Activated T-cell treated with anti-CD3 and anti-CD28 coated beads for 4 hours (primary cell): ENCODE measurements at regions not wholly inside any gene's neighbourhood (a gene's known extent, or its start where the extent isn't known, plus 50 kb on each side); places are given as distances from the start of the nearest gene placed in this dataset.

Experiments used
- DNase-seq: peaks from one replicate; pipeline ENCODE4 v3.0.0-alpha.2; 2020

DNA sequence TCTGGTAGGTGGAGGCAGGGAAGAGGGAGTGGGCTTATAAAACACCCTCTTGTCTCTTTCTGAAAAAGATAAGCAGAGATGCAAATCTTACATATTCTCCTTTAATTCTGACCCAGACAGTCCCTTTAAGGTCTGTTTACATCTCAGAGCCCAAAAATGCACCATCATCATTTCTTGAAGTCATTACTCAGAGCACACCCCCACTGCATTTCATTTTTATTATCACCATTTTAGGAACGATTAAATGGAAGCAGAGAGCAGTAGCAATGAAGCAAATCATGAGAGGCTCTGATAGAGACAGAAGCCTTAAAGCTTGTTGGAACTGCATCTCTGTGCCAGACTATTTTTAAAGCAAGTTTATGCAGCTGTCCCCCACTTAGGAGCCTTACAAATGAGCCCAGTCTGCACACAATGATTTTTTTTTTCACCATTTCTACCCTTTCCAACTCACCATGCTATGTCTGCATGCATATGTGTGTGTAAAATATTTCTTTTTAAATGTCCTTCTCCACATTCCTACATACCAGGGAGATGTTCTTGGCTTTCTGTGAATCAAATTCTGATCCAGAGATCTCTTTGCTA lies 311.0 kb downstream of the GRIN2B start:
- no peak for DNase-seq

DNA sequence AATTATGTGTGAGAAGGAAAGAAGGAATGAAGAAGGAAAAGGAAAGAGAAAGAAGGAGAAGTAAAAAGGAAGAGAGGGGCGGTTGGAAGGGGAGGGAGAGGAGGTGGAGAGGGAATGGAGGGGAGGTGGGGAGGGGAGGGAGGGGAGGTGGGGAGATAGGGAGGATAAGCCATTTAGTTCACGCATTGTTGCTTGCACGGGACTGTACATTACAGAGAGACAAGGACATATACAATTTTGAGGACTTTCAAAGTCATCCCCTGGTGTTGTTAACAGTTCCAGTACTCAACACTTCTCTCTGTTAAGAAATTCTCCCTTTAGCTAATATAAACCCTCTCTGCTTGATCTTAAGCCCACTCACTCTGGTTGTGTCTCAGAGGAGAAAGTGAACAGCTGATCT lies 312.5 kb downstream of the GRIN2B start:
- DNase-seq: no peak

DNA sequence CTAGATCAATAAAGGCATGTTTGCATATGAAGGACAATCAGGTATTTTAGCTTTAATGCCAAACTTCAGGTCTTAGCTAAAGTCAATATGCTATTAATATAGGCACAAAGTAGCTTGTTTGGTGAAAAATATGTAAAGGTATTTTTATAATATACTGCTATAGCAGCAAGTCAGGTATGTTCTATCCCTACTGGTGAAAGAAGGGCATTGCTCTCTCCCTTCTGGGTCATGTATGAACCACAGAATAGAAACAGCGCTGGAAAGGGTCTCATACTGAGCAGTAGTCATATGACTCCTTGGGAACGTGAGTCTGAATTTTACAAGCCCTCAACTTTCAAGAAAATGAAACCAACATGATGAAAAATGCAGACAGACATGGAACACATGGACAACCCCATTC lies 314.6 kb downstream of the GRIN2B start:
- DNase-seq: no peak

DNA sequence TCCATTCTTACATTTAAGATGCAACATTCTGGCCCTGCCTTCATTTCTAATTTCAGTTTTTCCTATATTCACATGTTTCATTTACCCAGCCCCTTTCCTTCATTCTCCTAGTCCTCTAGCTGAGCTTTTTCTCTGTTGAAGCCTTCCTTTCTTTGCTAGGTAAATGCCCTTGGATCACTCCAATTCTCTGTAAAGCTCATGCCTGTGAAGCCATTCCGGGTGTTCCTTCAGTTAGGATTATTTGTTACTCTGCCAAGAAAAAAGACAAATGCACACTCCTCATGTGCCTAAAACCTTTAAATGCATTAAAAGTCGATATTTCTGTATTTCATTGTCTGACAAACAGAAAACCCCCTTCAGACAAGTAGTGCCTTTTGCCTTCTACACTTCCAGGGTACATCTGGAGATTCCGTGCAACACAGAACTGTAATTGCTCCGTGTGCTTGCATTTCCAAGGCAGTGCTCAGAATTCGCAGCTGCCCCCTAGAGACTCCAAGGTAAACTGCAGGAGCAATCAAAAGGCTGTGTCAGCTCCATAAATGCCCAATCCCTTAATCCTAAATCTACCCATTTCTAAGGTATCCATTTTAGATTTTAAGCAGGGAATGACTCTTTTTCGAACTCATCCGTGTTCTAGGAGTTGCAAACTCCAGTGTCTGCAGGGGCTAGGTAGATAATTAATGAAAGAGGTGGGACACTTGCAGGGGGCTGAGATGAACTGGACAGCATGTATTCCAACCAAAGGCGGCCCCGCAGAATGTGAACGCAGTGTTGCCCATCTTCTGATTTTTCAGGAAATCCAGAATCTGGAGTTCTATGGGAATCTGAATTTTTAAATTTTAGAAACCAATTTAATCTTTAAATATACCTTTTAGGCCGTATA lies 320.2 kb downstream of the GRIN2B start:
- no peak for DNase-seq

DNA sequence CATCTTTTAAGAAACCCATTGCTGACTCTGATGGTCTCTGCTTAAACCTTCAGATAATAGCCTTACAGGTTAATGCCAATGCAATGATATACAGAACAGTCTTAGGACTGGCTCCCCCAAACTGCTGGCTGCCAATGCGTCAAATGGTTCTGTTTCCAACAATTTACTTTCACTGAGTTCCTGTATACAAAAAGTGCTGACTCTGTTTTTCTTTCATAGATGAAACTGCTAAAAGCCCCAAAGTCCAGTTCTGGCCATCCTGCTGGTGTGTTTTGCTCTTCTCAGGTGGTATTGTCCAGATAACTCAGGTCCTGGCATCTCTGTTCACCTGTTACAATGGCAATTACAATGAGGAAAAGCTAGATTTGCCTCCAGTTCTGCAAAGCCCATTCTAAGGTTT lies 326.9 kb downstream of the GRIN2B start:
- DNase-seq: no peak

DNA sequence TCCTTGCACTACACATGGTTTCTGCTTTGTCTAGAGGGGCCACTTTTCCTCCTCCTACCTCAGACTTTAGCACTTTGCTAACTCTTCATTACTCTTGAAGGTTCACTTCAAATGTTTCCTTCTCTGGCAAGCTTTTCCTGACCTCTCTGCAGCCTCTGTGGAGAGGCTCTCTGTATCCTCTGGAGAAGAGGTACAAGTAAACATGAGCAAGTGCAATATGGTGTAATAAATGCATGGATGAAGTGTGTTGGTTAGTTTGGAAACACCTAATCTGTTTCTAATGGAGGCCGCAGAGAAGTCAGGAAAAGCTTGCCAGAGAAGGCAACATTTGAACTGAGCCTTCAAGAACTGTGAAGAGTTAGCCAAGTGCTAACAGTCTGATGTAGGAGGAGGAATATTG lies 329.3 kb downstream of the GRIN2B start:
- DNase-seq: no peak

DNA sequence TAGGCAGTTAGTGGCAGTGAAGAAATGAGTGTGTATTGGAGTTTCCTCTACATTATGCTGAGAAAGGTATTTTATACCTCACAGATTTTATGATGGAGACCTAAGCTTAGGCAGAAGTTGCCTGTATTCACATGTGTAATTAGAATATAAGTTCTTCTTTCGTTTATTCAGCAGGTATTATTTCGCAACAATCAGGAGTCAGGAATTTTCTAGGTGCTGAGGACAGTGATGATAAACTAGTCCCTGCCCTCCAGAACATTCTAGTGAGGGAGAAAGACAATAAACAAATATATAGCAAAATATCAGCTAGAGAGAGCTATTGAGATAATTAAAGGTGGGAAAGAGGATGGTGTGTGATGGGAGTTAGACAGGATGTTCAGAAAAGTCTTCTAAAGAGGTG lies 345.7 kb downstream of the GRIN2B start:
- DNase-seq: no peak

DNA sequence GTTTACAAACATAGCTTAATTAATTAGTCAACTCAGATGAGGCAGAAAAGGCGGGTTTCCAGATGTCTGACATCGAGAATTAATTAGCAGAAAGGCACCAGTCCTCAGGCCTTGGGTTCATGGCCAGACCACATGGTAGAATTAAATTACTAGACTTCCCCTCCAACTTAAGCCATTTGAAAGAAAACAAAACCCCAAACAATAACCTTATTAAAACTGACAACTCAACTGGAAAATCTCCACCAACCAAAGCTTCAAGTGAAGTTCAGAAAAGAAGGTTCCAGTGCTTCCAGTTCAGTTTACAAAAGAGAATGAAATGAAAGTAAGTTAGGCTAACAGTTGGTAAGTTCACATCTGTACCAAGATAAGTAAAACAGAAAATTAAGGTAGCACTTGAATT lies 349.5 kb downstream of the GRIN2B start:
- DNase-seq: no peak

DNA sequence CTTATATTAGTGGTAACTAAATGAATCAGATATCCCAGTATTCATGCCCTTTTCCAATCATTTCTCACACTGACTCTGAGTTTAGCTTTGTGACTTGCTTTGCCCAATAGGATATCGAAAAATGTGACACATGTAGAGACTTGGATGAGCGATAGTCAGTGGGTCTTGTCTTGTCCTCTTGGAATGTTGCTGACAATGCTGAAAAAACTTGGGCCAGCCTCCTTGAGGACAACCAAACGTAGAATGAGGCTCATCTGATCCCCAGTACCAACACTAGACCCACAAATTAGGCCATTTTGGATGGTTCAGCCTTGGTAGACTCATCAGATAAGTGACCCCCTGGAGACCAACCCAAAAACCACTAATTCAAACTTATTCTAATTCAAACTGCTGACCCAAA lies 351.0 kb downstream of the GRIN2B start:
- no peak for DNase-seq

DNA sequence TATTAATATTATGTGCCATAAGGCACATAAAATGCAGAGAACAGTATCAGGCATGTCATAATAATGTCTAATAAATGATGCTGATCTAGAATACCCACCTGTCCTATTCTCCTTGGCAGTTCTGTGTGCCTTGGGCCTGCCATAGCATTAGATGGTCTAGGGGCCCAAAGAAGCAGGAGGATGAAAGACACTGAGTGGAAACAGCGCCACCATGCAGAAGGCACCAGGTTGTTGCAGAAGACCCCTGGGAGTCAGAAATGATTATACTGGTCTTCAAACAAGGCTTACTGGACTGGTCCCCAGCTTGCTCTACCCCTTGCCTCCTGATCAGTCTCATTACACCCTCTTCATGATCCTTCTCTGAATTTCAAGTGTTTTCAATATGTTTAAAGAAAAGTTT lies 353.3 kb downstream of the GRIN2B start:
- no peak for DNase-seq

DNA sequence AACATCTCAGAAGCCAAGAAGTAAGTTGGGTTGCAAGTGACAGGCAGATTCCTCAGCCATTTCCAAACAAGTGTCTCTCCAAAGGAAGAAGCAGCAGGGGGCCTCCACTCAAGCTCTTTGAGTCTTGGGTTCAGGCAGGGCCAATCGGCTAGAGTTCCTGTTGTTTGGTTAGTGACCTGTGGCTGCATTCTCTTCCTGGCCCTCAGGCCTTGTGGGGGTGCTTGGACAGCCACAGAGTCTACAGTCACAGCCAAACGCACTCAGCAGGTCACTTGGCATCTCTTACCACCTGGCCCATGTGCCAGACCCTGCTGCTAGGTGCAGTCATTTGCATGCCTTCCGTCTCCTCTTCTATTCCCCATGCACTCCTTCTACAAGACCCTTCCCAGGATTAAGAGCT lies 353.9 kb downstream of the GRIN2B start:
- no peak for DNase-seq

DNA sequence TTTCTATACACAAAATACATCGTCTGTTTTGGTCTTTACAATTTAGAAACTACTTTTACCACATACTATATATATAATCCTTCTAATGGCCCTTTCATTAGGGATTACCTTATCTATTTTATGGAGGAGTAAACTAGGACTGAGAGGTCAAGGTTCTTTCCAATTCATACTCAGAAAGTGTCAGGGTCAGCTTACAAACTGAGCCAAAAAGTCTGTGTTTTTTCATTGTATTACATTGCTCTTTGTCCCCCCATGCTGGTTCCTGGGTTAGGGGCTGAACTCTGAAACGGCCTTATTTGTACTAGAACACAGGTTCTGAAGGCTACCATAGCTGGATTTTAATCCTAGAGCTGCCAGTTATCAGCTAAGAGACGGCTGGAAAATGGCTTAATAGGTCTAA lies 368.1 kb downstream of the GRIN2B start:
- DNase-seq: no peak

DNA sequence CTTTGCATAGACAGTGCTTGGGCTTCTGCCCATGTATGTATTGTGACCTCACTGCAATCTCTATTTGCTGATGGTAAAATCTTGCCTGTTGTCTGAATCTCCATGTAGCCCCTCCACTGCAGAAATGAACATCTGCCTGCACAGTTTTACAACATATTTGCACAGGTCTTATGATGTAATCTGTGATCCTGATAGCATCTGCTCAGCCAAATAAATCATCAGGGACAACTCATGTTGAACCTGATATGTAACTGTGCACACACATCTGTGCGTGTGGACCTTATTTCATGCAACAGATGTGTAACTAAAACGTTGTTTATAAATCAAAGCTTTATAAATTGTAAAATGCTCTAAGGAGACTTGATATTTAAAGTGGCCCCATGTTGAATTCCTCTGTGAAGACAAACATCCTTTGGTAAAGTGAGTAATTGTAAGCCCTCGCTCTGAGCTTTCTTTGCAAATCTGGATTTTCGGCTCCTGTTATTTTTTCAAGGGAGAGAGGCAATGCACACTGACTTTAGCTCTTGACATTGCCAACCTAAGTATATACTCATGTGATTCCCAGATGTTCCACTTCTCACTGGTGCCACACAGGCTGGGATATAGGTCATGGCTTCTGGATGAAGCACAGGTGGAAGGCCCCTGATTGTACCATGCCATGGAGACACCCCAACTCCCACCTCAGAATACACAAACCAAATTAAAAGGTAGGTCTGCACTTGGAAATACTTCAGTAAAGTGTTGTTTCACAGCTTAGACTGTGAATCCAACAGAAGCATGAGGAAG lies 371.3 kb downstream of the GRIN2B start:
- no peak for DNase-seq

DNA sequence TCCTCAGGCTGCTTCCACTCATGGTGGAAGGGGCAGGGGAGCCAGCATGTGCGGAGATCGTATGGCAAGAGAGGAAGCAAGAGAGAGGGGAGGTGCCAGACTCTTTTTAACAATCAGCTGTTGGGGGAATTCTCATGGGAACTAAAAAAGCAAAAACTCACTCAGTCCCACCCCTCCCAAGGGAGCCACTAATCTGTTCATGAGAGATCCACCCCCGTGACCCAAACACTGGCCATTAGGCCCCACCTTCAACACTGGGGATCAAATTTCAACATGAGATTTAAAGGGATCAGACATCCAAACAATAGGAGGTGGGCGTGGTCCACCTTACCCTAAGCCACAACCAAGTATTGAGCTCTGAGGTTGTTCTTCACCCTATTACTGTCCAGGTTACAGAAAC lies 375.1 kb downstream of the GRIN2B start:
- DNase-seq: no peak

DNA sequence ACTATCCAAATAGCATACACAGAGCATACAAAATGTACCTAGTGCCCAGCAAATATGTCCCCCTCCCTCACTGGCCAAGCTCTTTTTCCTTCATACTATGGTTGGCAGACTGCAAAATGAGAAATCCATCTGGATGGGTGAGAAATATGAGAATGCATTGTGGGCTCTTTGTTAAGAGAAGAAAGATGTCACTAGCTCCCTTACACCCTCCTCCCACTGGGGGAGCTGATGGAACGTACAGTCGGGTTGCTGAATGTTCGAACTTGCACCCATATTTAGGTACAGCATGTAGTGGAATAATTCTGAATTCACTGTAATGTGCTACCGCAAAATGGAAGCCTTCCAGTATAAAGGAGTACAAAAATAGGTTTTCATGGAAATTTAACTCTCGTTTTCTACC lies 377.4 kb downstream of the GRIN2B start:
- DNase-seq: no peak

DNA sequence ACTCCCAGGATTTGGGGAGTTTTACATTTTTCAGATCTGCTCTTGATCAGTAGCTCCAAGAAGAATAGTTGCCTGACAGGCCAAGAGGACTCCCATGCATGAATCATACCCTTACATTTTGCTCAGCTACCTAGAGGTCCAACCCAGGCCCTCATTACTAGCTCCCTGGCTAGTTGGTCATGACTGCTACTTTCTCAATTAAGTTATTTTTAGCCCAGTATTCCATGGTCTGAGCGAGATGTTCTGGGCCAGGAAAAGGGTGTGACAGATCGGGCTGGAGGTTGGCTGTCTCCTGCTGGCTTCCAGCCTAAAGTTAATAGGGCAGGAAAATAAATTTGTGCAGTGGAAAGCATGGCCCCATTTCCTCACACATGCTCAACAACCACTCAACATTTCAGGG lies 379.2 kb downstream of the GRIN2B start:
- no peak for DNase-seq

DNA sequence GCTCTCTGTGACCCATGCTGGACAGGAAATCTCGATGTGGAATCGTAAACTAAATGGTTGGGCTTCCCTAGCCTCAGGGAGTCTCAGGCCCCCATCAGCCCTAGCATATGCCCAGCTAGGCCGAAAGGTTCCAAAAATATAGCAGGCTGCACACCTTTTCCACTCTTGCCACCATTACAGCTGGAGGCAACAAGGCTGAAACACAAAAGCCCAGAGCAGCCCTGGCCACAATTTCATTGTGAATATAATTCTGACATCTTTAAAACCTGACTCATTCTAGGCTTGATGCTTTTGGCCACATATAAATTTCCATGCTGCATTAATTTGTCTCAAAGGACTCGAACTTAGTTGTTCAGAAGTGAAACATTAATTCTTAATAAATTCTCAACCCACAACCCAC lies 382.2 kb downstream of the GRIN2B start:
- no peak for DNase-seq

DNA sequence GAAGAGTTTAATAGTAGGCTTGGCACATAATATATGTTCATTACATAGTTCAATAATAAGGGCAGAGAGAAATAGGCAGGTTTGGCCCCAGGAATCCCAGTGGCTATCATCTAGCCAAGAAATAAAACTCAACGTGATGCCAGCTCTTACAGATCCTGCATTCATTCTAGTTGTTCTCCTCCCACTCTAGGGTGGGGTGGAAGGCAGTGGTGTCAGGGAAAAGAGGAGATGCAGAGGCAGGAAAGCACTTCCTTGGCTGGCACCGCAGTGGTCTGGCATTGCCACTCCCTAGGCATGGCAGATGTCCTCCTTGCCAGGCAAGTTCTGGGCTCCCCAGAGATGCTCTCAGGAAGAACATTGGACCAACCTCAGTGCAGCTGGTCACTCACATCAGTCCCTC lies 383.6 kb downstream of the GRIN2B start:
- DNase-seq: no peak

DNA sequence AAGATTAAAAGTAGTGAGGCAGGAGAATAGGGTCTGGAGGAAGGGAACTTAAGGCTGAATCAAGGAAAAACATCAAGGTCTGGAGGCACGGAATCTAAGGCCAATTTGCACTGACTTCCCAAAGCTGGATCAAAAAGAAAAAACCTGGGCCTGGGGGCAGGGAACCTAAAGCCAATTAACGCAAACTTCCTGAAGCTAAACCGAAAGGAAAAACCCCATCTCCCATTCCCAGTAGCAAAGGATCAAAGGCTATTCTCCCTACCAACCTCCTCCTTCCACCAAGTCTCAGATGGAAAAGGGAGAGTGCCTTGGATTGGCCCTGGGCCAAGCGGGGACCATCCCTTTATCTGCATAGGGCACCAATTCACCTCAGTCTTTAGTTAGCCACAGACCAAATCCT lies 384.2 kb downstream of the GRIN2B start:
- no peak for DNase-seq

DNA sequence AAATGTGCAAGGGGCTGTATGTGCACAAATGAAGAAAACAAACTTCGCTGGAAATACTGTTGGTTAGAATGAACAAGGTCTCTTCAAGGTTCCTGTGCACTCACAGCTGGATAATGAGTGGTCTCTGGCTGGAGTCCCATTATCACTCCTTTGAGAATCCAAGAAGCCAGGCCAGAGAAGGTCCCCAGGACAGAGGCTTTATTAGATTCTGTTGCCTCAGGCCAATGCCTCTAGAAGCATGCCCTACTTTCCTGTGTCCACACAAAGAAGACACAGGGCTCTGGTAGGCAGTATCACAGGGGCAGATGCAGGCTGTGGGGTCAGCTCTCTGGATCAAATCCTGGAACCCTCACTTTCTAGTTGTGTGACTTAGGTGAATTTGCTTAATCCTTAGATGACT lies 384.7 kb downstream of the GRIN2B start:
- no peak for DNase-seq

DNA sequence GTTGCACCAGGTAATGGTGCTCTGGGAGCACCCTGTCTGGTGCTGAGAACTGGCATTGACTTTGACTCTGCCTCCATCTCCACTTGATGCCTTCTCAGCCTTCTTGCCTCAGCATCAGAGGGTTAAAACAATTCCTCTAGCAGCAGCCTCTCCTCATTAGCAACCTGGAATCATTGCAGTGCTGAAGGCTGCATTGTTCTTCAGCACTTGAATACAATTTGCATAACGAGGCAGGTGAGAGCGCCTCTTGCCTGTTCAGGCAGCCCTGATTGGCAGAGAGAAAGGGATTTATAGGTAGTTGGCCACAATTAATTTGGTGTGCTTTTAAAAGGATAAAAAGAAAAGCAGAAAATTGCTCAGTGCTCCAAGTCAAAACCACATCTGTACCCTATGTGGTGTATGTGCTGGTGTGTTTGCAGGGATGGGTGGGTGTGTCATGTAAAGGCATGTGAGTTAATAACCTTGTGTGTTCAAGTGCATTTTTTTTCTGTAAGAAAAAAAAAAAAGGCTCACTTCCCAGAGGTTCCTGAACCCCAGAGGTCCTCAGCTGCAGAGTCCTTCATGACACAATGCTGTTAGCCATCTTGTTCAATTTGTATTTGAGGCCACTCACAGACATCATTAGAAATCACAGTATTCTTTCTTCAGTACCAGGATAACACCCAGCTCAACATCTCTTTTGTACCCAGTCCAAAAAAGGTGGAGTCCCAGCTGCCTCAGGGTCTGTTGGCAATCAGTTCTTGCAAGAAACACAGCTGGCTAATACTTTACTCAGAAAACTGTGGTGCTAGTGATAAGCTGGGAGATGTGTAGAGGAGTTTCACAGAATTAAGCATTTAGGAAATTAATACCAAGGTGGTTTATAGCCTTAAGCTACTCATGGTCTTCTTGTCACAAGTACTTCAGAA lies 385.6 kb downstream of the GRIN2B start:
- DNase-seq: no peak

DNA sequence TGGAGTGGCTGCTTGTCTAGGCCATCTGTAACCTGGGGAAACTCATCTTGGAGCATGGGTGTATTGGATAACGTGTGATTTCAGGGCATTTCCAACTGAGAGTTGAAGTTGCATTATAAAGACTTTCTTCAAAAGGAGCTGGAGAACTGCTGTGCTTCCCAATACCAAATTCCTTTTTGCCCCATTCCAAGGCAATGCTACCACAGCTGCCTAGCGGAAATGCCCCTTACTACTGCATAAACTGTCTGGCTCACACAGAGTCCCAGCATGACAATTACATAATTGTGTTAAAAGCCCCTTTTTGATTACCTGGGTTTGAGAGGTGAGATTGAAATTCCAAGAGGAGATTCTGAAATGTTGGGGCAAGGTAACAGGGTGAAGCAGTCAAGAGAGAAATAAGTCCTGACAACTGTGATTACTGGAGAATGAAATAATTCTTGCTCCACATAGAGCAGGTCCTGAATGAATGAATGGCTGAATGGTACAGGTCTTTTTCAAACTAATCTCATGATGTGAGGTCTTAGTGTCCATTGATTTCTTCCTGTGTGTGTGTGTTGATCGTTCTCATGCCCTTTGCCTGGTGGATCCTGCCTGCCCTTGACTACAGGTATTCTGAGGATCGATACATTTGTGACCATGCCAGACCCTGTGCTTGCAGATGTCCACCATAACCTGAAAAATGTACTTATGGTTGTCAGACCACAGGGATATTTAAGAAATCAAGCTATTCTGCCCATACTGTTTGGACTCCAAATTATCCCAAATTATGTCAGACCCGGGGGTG lies 386.5 kb downstream of the GRIN2B start:
- no peak for DNase-seq
